Fibroblast of lung (primary cell): ENCODE measurements at regions not wholly inside any gene's neighbourhood (a gene's known extent, or its start where the extent isn't known, plus 50 kb on each side); places are given as distances from the start of the nearest gene placed in this dataset.

ENCODE experiments used
- CTCF ChIP-seq, 2 donors: IDR thresholded peaks in 1 of 2; conservative IDR thresholded peaks in 1 of 2; 1 replicate in 1 of 2; 2 replicates in 1 of 2; pipeline ENCODE4 v1.5.1; 2011 to 2012; ENCODE audit warnings: low read length in 2 of 2, control low read depth in 1 of 2, inconsistent platforms in 1 of 2, low read depth in 1 of 2, mild to moderate bottlenecking in 1 of 2
- EZH2 ChIP-seq: IDR thresholded peaks from 2 replicates; pipeline ENCODE4 v1.5.1; 2012; ENCODE audit warnings: low read length, control low read depth, mild to moderate bottlenecking; ENCODE audit errors: missing control alignments

- TF ChIP-seq CTCF (conservative IDR thresholded peaks at IDR 0.05 in 1 of 2, IDR thresholded peaks at IDR 0.05 in 1 of 2; ENCODE audit: low read depth in 1 of 2, low read length in 2 of 2) (no peak), EZH2 (no peak)
These were observed 828.0 kb downstream of the SLC4A3 start for GRCh38 chr2:220455351-220455990.
